Prostate gland (tissue), 2 donors: ENCODE measurements at regions not wholly inside any gene's neighbourhood (a gene's known extent, or its start where the extent isn't known, plus 50 kb on each side); places are given as distances from the start of the nearest gene placed in this dataset.

ENCODE experiments used
- DNase-seq: peaks from one replicate; pipeline ENCODE4 v3.0.0-alpha.2; 2019; ENCODE audit warnings: low spot score
- H3K27ac ChIP-seq, 2 donors: fragments of 200-600 bp; sonication (generic); 2 replicates each; pipeline ENCODE4 v1.5.1; 2017 to 2019
- H3K27me3 ChIP-seq: fragments of 200-600 bp; sonication (generic); replicated peaks from 2 replicates; pipeline ENCODE4 v1.5.1; 2019; ENCODE audit not compliant: insufficient read depth
- H3K36me3 ChIP-seq, 2 donors: fragments of 200-600 bp; sonication (generic); 1 replicate in 1 of 2; 2 replicates in 1 of 2; pipeline versions ENCODE4 v1.5.1 to v1.8.1; 2017 to 2019
- H3K4me1 ChIP-seq: fragments of 200-600 bp; sonication (generic); replicated peaks from 2 replicates; pipeline ENCODE4 v1.5.1; 2019
- H3K4me3 ChIP-seq, 2 donors: fragments of 200-600 bp; sonication (generic); 2 replicates each; pipeline ENCODE4 v1.5.1; 2017 to 2019
- H3K9me3 ChIP-seq: fragments of 200-600 bp; sonication (generic); 2 replicates; pipeline ENCODE4 v1.5.1; 2017
- POLR2A ChIP-seq: fragments of 450-650 bp; IDR thresholded peaks from one replicate; pipeline ENCODE4 v1.6.1; 2016; ENCODE audit warnings: antibody characterized with exemption, mild to moderate bottlenecking
- POLR2AphosphoS5 ChIP-seq: sonication (generic); formaldehyde crosslinking; IDR thresholded peaks from one replicate; pipeline ENCODE4 v1.6.1; 2017; ENCODE audit warnings: antibody characterized with exemption
- WGBS: methylation state at CpG from one replicate; pipeline ENCODE4 v1.1.5; 2018; 5-methylcytosine and 5-hydroxymethylcytosine counted together
- intact Hi-C: fragments of 100-400 bp; cut with DNase I; formaldehyde crosslinking; loops from one replicate; pipeline ENCODE4 v1.14.2; 2022
- TF ChIP-seq, protein P1 (sequence below), 4 experiments: fragments of 200-600 bp in 2 of 4; fragments of 450-650 bp in 2 of 4; sonication (generic) in 2 of 4; IDR thresholded peaks; 1 replicate in 3 of 4; 2 replicates in 1 of 4; pipeline ENCODE4 v1.5.1; 2016 to 2019; ENCODE audit warnings: antibody characterized with exemption in 4 of 4, mild to moderate bottlenecking in 2 of 4, moderate library complexity in 2 of 4

DNA sequence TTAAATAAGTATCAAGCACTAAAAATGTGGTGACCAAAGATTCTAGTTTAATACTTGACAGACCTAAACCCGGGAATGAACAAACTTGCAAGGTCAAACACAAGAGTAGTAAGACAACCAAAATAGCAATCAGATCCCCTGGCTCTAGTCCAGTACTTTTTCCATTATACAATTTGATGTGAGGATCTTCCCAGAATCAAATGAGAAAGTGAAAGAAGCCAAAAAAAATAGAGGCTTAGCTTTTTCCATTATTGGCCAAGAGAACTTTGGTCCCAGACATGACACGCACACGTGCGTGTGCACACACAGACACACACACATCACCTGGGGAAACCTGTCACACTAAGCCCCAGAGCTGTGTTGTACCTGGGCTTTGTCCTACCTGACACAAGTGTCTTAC, 300.6 kb upstream of the CDH5 start:
- WGBS, result 74% methylated on average over 4 of the region's 4 CpGs
- no peak overlapping the region for H3K4me3 ChIP-seq
- no peaks in the 10 kb centered on the region for H3K27me3 ChIP-seq
- no peaks in the 10 kb centered on the region for H3K36me3 ChIP-seq
- no peaks in the 10 kb centered on the region for H3K4me1 ChIP-seq
- no peak overlapping the region for H3K27ac ChIP-seq
- TF ChIP-seq POLR2A (no peak), POLR2AphosphoS5 (no peak)
- TF ChIP-seq, protein P1, sequence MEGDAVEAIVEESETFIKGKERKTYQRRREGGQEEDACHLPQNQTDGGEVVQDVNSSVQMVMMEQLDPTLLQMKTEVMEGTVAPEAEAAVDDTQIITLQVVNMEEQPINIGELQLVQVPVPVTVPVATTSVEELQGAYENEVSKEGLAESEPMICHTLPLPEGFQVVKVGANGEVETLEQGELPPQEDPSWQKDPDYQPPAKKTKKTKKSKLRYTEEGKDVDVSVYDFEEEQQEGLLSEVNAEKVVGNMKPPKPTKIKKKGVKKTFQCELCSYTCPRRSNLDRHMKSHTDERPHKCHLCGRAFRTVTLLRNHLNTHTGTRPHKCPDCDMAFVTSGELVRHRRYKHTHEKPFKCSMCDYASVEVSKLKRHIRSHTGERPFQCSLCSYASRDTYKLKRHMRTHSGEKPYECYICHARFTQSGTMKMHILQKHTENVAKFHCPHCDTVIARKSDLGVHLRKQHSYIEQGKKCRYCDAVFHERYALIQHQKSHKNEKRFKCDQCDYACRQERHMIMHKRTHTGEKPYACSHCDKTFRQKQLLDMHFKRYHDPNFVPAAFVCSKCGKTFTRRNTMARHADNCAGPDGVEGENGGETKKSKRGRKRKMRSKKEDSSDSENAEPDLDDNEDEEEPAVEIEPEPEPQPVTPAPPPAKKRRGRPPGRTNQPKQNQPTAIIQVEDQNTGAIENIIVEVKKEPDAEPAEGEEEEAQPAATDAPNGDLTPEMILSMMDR (IDR thresholded peaks at IDR 0.05), result no peak
- H3K9me3 ChIP-seq, result no peaks in the 10 kb centered on the region
- DNase-seq, result no peak
- intact Hi-C loops, result no loop called here

DNA sequence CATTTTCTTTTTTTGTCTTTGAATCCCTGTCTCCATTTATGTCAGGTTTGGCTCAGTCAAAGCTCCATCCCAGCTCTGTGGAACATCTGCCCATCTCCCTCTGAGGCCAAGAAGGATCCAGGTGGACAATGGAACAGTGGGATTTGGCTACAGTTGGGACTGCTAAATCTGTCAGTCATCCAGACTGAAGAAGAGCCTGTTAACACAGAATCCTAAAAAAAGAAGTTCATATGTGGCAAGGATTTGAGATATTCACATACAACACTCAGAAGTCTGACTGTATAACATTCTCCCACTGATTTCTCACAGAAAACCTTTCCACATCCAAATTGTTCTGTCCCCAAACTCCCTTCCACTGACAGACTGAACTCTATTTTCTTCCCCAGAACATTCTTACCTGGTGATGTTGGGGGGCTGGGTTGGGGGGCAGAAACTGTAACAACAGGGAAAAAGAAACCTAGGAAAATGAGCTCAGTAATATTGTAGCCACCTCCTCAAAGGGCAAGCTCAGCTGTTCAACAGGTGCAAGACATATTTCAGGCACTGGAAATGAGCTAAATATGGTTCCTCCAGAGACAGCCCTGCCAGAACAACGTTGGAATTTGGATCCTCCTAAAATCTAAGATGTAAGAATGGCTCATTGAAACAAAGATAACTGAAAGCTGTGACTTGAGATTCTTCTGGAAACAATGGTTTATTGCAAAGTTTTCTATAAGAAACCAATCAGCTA, 301.5 kb upstream of the CDH5 start:
- Histone ChIP-seq H3K36me3 (no peaks in the 10 kb centered on the region), H3K4me3 (no peak overlapping the region), H3K9me3 (no peaks in the 10 kb centered on the region), H3K27ac (no peak overlapping the region), H3K27me3 (no peaks in the 10 kb centered on the region), H3K4me1 (no peaks in the 10 kb centered on the region)
- WGBS, result 60% methylated on average over 1 of the region's 1 CpG
- intact Hi-C loops, result no loop called here
- DNase-seq, result no peak
- no peak for TF ChIP-seq POLR2A
- TF ChIP-seq POLR2AphosphoS5, result no peak
- TF ChIP-seq, protein P1 (IDR thresholded peaks at IDR 0.05), result no peak

DNA sequence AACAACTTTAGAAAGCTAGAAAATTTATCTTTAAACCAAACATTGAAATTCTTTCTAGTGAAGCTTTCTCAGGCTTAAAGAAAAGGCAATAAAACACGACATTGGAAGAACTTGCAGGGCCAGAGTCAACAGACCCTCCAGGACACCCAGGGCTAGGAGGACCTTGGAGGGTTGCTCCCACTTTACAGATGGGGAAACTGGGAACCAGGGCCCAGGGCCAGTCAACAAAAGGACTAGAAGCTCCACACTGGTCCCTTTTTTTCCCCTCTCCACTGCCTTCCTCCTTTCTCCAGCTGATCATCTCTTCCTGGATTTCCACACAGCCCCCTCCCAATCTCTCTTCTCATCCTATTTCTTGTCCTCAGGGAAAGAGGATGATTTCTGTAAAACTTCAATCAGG, 307.7 kb upstream of the CDH5 start:
- Histone ChIP-seq H3K9me3 (no peaks in the 10 kb centered on the region), H3K27ac (no peak overlapping the region), H3K4me1 (no peaks in the 10 kb centered on the region), H3K4me3 (no peak overlapping the region), H3K27me3 (no peaks in the 10 kb centered on the region), H3K36me3 (no peaks in the 10 kb centered on the region)
- no peak for DNase-seq
- WGBS, result 26% methylated on average over 1 of the region's 1 CpG
- intact Hi-C loops, result no loop called here
- TF ChIP-seq POLR2A, result no peak
- TF ChIP-seq POLR2AphosphoS5, result no peak
- TF ChIP-seq, protein P1 (IDR thresholded peaks at IDR 0.05), result no peak

DNA sequence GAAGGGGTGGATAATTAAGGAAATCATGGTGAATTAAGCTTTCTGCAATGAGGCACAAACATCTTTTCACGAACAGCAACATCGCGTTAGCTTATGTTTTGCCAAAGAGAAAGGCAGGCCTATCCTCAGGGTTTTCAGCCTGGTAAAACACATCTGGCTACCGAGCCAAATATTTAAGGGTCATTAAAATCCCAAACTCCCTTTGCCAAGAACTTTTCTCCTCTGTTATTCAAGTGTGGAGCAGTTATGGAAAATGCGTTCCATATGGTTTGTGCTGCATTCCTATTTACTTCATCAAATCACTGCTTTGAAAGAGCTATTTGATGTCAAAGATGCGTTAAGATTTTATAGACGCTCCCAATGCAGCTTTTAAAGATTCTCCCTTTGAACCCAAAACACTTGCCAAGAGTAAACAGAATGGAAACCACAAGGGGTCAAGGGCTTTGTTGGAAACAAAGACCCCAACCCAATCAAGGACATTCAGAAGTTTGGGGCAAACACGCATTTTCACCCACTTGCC, 308.3 kb upstream of the CDH5 start:
- Histone ChIP-seq H3K36me3 (no peaks in the 10 kb centered on the region), H3K9me3 (no peaks in the 10 kb centered on the region), H3K4me1 (no peaks in the 10 kb centered on the region), H3K27me3 (no peaks in the 10 kb centered on the region), H3K4me3 (no peak overlapping the region), H3K27ac (no peak overlapping the region)
- TF ChIP-seq, protein P1 (IDR thresholded peaks at IDR 0.05), result no peak
- TF ChIP-seq POLR2AphosphoS5, result no peak
- no peak for TF ChIP-seq POLR2A
- 28% methylated on average over 8 of the region's 8 CpGs for WGBS
- DNase-seq, result no peak
- intact Hi-C loops, result no loop called here

DNA sequence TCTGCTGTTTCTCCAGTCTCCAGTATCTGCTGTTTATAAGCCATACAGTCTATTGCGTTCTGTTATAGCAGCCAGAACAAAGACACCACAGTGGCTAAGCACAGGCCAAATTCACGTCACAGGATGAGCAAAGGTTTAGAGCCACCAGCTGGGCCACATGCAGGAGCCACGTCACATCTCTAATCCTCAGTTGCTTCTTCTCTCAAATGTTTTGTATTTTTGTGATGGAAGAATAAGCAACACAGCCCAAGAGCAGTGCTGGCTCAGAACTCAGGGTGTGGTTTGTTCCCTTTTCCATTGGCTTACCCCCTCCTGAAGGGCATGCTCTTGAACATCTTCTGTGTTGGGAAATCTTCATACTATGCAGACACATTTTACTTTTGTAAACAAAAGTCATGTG, 309.4 kb upstream of the CDH5 start:
- Histone ChIP-seq H3K9me3 (no peaks in the 10 kb centered on the region), H3K36me3 (no peaks in the 10 kb centered on the region), H3K27ac (no peak overlapping the region), H3K4me1 (no peaks in the 10 kb centered on the region), H3K27me3 (no peaks in the 10 kb centered on the region), H3K4me3 (no peak overlapping the region)
- WGBS, result 85% methylated on average over 3 of the region's 3 CpGs
- DNase-seq, result no peak
- TF ChIP-seq, protein P1 (IDR thresholded peaks at IDR 0.05), result no peak
- TF ChIP-seq POLR2A (no peak), POLR2AphosphoS5 (no peak)
- intact Hi-C loops, result no loop called here
